Psoas muscle (tissue), 7 donors: ENCODE measurements at regions not wholly inside any gene's neighbourhood (a gene's known extent, or its start where the extent isn't known, plus 50 kb on each side); places are given as distances from the start of the nearest gene placed in this dataset.

Experiments
- ATAC-seq, 4 donors: fragments of 200-7000 bp; cut with Tn5 transposase; one replicate each; pipeline ENCODE4 v1.9.1; 2020; ENCODE audit warnings: moderate library complexity in 3 of 4, mild to moderate bottlenecking in 2 of 4
- DNase-seq, 2 donors: peaks; one replicate each; pipeline ENCODE4 v3.0.0-alpha.2; 2020
- H3K27ac ChIP-seq: fragments of 200-600 bp; one replicate; pipeline ENCODE4 v1.8.0; 2022
- H3K27me3 ChIP-seq, 3 donors: fragments of 200-600 bp in 1 of 3; one replicate each; pipeline versions ENCODE4 v1.6.1 to v1.8.0; 2013 to 2022; ENCODE audit warnings: low read length in 2 of 3, mild to moderate bottlenecking in 2 of 3, moderate library complexity in 1 of 3; ENCODE audit not compliant: insufficient read depth in 3 of 3
- H3K36me3 ChIP-seq, 2 donors: fragments of 200-600 bp in 1 of 2; one replicate each; pipeline versions ENCODE4 v1.6.1 to v1.8.0; 2013 to 2022; ENCODE audit warnings: low read depth in 1 of 2, mild to moderate bottlenecking in 1 of 2, moderate library complexity in 1 of 2; ENCODE audit not compliant: insufficient read depth in 1 of 2
- H3K4me1 ChIP-seq: fragments of 200-600 bp; one replicate; pipeline ENCODE4 v1.8.0; 2022
- H3K4me3 ChIP-seq: fragments of 200-600 bp; one replicate; pipeline ENCODE4 v1.8.0; 2022; ENCODE audit warnings: mild to moderate bottlenecking
- H3K9me3 ChIP-seq: fragments of 200-600 bp; one replicate; pipeline ENCODE4 v1.8.0; 2022
- WGBS, 3 donors: extraction: QIAGEN DNeasy Blood & Tissue Kit; methylation state at CpG; one replicate each; pipeline versions ENCODE4 v1.1.6 to v1.1.7; 2013; 5-methylcytosine and 5-hydroxymethylcytosine counted together
- intact Hi-C, 2 donors: fragments of 100-400 bp; cut with DNase I; formaldehyde crosslinking; loops; one replicate each; pipeline versions ENCODE4 v1.11.0 to v1.14.2; 2022
- TF ChIP-seq, protein P1 (sequence below): fragments of 200-600 bp; IDR thresholded peaks from one replicate; pipeline ENCODE4 v1.8.0; 2022; ENCODE audit warnings: antibody characterized with exemption
- donor health status: healthy with polysubstance abuse.
- donor health status: DM: no; HTN: no; CAD: no; lungs with moderate emphysema.
- donor health status: Bipolar disorder and iron deficiency.
- donor health status: healthy.
- donor health status: DM: yes; HTN: yes; CAD: no.
- donor health status: DM: no; HTN: no; CAD: no.
- donor health status: DM: yes; HTN: yes; CAD: no.

DNA sequence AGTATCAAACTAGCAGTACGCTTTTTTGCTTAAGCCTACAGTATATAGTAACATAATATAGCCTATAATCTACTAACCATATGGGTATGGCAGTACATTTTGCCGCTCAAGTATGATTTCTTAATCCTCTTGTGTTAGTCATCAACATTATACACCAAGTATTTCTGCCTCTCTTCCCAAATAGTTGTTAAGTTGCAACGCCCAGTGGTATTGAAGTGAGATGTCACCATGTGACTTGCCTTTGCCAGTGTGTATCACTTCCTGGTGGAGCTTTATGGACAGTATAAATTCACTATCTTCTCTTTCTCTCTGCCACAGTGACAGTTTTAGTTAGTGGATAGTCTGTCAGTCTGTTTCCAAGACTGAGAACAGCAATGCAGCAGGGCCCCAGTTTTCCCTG, 535.5 kb downstream of the PDHA2 start:
- no peak overlapping the region for H3K4me3 ChIP-seq
- DNase-seq = no peak
- peaks cover 4% of the 10 kb centered on the region for H3K9me3 ChIP-seq
- H3K27ac ChIP-seq = no peak overlapping the region
- WGBS, 3 donors = 62 to 89% (median 72%) methylated on average over 3 of the region's 3 CpGs
- intact Hi-C loops = no loop called here
- no peaks in the 10 kb centered on the region for H3K36me3 ChIP-seq
- TF ChIP-seq, protein P1, sequence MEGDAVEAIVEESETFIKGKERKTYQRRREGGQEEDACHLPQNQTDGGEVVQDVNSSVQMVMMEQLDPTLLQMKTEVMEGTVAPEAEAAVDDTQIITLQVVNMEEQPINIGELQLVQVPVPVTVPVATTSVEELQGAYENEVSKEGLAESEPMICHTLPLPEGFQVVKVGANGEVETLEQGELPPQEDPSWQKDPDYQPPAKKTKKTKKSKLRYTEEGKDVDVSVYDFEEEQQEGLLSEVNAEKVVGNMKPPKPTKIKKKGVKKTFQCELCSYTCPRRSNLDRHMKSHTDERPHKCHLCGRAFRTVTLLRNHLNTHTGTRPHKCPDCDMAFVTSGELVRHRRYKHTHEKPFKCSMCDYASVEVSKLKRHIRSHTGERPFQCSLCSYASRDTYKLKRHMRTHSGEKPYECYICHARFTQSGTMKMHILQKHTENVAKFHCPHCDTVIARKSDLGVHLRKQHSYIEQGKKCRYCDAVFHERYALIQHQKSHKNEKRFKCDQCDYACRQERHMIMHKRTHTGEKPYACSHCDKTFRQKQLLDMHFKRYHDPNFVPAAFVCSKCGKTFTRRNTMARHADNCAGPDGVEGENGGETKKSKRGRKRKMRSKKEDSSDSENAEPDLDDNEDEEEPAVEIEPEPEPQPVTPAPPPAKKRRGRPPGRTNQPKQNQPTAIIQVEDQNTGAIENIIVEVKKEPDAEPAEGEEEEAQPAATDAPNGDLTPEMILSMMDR = no peak
- H3K4me1 ChIP-seq = no peaks in the 10 kb centered on the region
- no peak for ATAC-seq
- H3K27me3 ChIP-seq = no peaks in the 10 kb centered on the region

DNA sequence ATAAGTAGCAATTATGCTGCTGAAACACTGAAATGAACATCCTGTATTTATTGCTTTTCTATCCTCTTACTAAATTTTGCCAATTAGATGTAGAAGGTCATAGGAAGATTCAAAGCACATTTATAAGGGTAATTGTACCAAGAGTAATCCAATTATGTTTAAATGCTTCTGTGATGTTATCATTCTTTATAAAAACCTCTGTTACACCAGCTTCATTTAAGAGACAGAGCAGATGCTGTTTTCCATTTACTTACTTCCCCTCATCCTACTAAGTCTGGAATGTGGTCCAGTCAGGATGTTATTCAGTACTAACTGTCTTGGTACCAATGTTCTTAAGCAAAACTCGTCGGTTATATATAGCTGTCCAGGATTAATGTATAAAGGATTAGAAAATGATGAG, 539.6 kb downstream of the PDHA2 start:
- WGBS, 3 donors = 70 to 77% (median 75%) methylated on average over 2 of the region's 2 CpGs

DNA sequence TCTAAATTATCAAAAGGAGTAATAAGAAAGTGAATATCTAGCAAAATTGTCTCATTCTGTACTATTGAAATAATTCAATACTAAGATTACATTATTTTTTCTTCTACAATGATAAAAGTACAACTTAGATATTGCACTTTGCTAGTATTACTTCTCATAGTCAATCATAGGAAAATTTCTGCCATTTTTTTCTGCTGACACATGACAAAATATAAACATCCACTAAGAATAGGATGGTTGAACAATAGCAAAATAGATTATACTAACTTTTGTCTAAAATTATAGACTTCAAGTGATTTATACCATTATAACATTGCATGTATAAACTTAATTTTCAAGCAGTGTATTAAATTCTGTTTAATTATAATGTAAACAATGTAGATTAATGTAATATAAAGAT, 540.2 kb downstream of the PDHA2 start:
- ATAC-seq = no peak
- DNase-seq = no peak
- H3K36me3 ChIP-seq = no peaks in the 10 kb centered on the region
- TF ChIP-seq, protein P1 = no peak
- no peak overlapping the region for H3K4me3 ChIP-seq
- no peaks in the 10 kb centered on the region for H3K4me1 ChIP-seq
- H3K27me3 ChIP-seq = no peaks in the 10 kb centered on the region
- H3K27ac ChIP-seq = no peak overlapping the region
- intact Hi-C loops = no loop called here
- H3K9me3 ChIP-seq = no peaks in the 10 kb centered on the region

More for the DNA sequence above, 539.6 kb downstream of the PDHA2 start:
- Histone ChIP-seq H3K4me1 (no peaks in the 10 kb centered on the region), H3K4me3 (no peak overlapping the region), H3K9me3 (no peaks in the 10 kb centered on the region), H3K36me3 (no peaks in the 10 kb centered on the region), H3K27me3 (no peaks in the 10 kb centered on the region), H3K27ac (no peak overlapping the region)
- TF ChIP-seq, protein P1 = no peak
- ATAC-seq (no peak), DNase-seq (no peak)
- intact Hi-C loops = no loop called here

DNA sequence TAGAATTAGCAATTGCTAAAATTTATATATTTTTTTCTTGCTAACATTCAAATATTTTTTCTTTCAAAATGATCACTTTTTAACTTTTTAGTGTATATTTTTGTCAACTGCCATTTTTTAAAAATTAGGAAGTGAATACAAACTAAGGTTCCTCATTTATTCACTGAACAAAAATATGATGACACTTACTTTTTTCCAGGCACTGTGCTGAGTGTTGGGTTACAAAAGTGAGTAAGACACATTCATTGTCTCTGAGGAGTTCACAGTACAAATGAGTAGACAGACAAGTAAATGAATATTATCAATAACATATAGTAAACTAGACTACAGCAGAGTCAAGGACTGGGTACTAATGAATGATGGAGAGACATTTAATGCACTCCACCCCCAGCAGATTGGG, 543.5 kb downstream of the PDHA2 start:
- intact Hi-C loops = no loop called here
- H3K4me1 ChIP-seq = no peaks in the 10 kb centered on the region
- no peaks in the 10 kb centered on the region for H3K9me3 ChIP-seq
- no peak overlapping the region for H3K27ac ChIP-seq
- H3K4me3 ChIP-seq = no peak overlapping the region
- TF ChIP-seq, protein P1 = no peak
- no peak for DNase-seq
- H3K36me3 ChIP-seq = no peaks in the 10 kb centered on the region
- ATAC-seq = no peak
- no peaks in the 10 kb centered on the region for H3K27me3 ChIP-seq

DNA sequence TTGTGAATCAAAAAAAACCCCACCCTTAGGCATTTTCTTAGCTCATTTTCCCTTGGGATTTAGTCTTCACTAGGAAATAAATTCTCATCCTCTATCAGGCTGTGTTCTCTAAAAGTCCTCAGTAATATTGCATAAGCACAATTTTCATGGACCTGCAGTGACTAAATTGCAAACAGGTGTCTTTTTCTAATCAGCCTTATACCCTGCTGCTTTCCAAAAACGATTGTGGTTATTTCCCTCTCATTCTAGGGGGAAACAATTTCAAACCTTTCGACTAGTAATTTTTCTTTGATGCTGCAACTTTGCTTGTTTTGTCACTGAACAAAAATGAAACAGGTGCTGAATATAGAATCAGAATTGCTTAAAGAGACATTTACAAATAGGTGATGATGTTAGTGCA, 549.9 kb downstream of the PDHA2 start:
- Histone ChIP-seq H3K27me3 (no peaks in the 10 kb centered on the region), H3K4me1 (no peaks in the 10 kb centered on the region), H3K27ac (no peak overlapping the region), H3K36me3 (no peaks in the 10 kb centered on the region), H3K4me3 (no peak overlapping the region), H3K9me3 (no peaks in the 10 kb centered on the region)
- 38 to 45% (median 45%) methylated on average over 2 of the region's 2 CpGs for WGBS, 3 donors
- ATAC-seq (no peak), DNase-seq (no peak)
- intact Hi-C loops = no loop called here
- TF ChIP-seq, protein P1 = no peak
